Effector CD4-positive, alpha-beta T cell (primary cell): ENCODE measurements at regions not wholly inside any gene's neighbourhood (a gene's known extent, or its start where the extent isn't known, plus 50 kb on each side); places are given as distances from the start of the nearest gene placed in this dataset.
"Not testable (repeated sequence)": the region's sequence is repeated elsewhere in the genome, so short reads cannot be mapped to it uniquely, and the experiment has no call there.

Experiments
- DNase-seq: peaks from one replicate; pipeline ENCODE4 v3.0.0-alpha.2; 2020

- DNase-seq, result no peak
These were observed 58.5 kb downstream of the IGLL5 start for GRCh38 chr22:22946131-22946530.

GRCh38 chr22:22948651-22949571, 61.3 kb downstream of the IGLL5 start:
- DNase-seq, result no peak

GRCh38 chr22:22949953-22950352, 62.3 kb downstream of the IGLL5 start:
- no peak for DNase-seq

GRCh38 chr22:22951035-22951434, 63.4 kb downstream of the IGLL5 start:
- no peak for DNase-seq

- DNase-seq, result no peak
These were observed 65.1 kb downstream of the IGLL5 start for GRCh38 chr22:22952531-22953280.

GRCh38 chr22:22953791-22954190, 66.2 kb downstream of the IGLL5 start:
- DNase-seq, result no peak

GRCh38 chr22:22954656-22955055, 67.0 kb downstream of the IGLL5 start:
- peak; percentile 24 for DNase-seq

- no peak for DNase-seq
These were observed 67.7 kb downstream of the IGLL5 start for GRCh38 chr22:22955276-22955798.

GRCh38 chr22:22955866-22956535, 68.4 kb downstream of the IGLL5 start:
- DNase-seq, result peak; percentile 65

GRCh38 chr22:22957090-22957489, 69.5 kb downstream of the IGLL5 start:
- DNase-seq, result no peak

- DNase-seq, result no peak
These were observed 71.0 kb downstream of the IGLL5 start for GRCh38 chr22:22958621-22959020.

- DNase-seq, result peak; percentile 74
These were observed 71.7 kb downstream of the IGLL5 start for GRCh38 chr22:22959147-22959827.

GRCh38 chr22:22960307-22960706, 72.7 kb downstream of the IGLL5 start:
- no peak for DNase-seq

- no peak for DNase-seq
These were observed 74.0 kb downstream of the IGLL5 start for GRCh38 chr22:22961574-22961973.

GRCh38 chr22:22968366-22968765, 80.8 kb downstream of the IGLL5 start:
- no peak for DNase-seq

GRCh38 chr22:22972605-22973004, 85.0 kb downstream of the IGLL5 start:
- DNase-seq, result not testable (repeated sequence)

GRCh38 chr22:22973336-22973735, 85.7 kb downstream of the IGLL5 start:
- no peak for DNase-seq

- DNase-seq, result no peak
These were observed 86.5 kb downstream of the IGLL5 start for GRCh38 chr22:22974156-22974555.

GRCh38 chr22:22974795-22975580, 87.4 kb downstream of the IGLL5 start:
- no peak for DNase-seq

GRCh38 chr22:22976033-22976922, 88.7 kb downstream of the IGLL5 start:
- no peak for DNase-seq
